HG02610 (cell line): ENCODE measurements at regions not wholly inside any gene's neighbourhood (a gene's known extent, or its start where the extent isn't known, plus 50 kb on each side); places are given as distances from the start of the nearest gene placed in this dataset.

ENCODE experiments used
- ATAC-seq: cut with Tn5 transposase; IDR thresholded peaks from one replicate; pipeline ENCODE4 v1.9.1; 2021; ENCODE audit warnings: mild to moderate bottlenecking, moderate library complexity; ENCODE audit not compliant: unreplicated experiment

DNA sequence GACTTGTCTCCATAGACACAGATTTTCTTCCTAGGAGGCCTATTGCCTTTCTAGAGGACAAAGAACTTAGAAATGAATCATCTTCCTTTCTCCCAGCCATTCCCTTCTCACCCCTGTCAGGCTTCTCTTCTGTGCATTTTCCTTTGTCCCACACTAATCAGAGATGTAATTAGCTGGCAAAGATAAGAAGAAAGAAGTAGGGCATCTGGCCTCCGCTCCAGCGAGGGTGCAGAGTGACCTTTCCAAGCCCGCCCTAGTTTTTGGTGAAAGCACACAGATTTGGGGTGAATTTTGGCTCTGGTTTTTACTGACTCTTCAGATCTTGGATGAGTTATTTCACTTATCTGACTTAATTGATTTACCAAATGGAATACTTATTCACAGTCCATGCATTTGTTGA, 626.5 kb downstream of the ZEB2 start:
- ATAC-seq = no peak

GRCh38 chr2:143891879-143892308, 628.0 kb downstream of the ZEB2 start:
- no peak for ATAC-seq

DNA sequence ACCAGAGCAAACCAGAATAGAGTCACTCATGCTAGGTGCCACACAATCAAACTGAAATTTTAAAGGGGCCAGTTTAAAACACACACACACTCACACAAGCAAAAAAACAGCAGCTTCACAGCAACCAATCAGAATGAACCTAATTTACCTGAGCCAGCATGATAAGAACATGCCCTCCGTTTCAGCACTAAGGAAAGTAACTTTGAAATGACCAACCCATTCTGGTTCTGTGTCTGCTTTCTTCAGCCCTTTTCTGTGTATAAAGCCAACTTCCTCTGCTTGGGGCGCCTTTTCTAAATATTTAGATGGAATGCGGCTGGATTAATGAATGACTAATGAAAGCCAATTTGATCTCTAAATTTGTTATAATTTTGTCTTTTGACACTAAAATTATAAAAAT, 629.1 kb downstream of the ZEB2 start:
- no peak for ATAC-seq

GRCh38 chr2:143889216-143889615, 630.7 kb downstream of the ZEB2 start:
- no peak for ATAC-seq

DNA sequence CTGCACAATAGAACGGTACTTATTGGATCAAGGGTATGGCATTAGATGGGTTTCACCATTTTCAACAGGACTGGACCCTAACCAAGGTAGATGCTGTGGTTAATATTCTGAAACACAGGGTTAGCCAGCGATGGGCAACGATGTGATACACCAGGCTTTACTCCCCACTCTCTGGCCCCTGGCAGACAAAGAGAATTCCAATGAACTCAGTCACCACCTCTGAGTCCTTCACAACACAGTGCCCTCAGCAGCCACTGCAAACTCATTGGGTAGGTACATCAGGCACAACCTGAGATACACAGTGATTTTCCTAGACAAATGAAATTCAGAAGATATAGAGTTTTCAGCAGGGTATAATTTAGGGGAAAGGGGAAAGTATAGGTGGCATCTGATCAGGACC, 634.5 kb downstream of the ZEB2 start:
- ATAC-seq = no peak

- ATAC-seq = no peak
Measured at GRCh38 chr2:143881246-143881645, 638.7 kb downstream of the ZEB2 start.

DNA sequence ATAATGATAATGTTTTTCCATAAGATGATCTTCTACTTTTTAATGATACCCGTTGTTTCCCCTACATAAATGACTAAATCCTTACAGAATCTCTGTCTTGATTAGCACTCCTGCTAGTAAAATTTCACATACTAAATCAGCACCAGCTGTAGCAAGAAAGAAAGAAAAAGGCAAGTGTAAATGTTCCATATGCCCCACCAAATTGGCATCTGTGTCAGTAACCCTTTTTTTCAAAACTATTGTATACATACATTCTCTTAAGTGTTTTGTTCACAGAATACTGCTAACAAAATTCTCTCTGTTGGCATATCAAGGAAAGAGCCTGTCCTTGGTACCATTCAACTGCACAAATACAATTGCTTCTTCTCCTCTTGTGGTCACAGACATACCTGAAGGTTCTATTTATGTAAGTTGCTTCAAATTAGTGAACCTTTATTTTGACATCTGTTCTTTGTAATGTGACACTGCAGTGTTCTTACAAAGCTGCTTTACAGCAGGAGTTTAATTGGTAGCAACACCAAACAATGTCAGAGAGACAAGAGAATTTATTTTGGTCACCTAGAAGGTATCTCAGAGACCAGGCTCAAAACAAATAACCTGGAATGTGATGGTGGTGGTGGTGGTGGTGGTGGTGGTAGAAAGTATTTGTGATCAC, 641.9 kb downstream of the ZEB2 start:
- no peak for ATAC-seq

DNA sequence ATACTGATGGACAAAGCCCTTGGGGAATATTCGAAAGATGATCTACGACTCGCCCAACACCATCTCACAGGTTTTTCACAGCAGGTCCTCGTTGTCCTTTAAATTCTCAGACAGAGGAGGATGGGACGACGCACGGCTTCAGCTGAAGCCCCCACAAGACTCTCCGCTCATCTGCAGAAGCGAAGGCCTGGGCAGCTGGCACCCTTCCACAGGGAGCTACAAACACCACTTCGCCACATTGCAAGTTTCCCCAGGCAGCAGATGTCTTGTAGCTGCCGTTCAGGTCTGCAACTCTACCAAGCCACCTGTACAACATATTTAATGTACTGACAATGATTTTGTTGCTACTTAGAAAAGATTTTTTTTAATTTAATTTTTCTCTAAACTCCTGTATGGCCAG, 642.9 kb downstream of the ZEB2 start:
- ATAC-seq = no peak

- ATAC-seq = no peak
Measured at GRCh38 chr2:143875295-143876233, 644.4 kb downstream of the ZEB2 start.

DNA sequence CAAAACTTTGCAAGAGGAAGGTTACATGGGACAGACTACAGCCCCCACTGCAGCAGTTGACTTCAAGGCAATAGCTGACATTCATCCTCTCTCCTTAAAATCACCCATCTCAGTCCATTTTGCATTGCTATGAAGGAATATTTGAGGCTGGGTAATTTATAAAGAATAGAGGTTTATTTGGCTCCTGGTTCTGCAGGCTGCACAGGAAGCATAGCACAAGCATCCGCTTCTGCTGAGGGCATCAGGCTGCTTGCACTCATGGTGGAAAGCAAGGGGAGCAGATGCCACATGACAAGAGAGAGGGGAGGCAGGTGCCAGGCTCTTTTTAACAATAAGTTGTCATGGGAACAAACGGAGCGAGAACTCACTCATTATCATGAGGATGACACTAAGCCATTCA, 646.0 kb downstream of the ZEB2 start:
- no peak for ATAC-seq

- no peak for ATAC-seq
Measured at GRCh38 chr2:143870696-143871095, 649.2 kb downstream of the ZEB2 start.

GRCh38 chr2:143856978-143857377, 662.9 kb downstream of the ZEB2 start:
- no peak for ATAC-seq

DNA sequence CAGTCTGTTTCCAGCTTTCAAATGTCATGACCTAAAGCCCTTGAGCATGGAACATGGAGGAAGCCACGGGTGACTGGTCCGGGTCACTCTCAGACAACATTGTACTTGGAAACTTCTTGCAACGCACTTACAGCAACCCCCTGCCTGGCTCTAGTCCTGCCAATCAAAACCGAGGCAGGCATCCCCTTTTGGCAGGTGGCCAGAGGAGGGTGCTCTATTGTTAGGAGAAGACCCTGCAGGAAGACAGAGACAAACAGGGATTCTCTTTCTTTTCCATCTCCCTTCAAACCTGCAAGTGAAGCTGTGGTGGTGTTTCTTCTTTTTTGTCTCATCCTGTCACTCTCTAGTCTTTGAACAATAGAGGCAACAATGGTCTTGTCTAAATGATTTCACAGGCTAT, 667.2 kb downstream of the ZEB2 start:
- ATAC-seq = no peak

- ATAC-seq = no peak
Measured at GRCh38 chr2:143850084-143850483, 669.8 kb downstream of the ZEB2 start.

GRCh38 chr2:143847257-143847656, 672.7 kb downstream of the ZEB2 start:
- ATAC-seq = no peak

DNA sequence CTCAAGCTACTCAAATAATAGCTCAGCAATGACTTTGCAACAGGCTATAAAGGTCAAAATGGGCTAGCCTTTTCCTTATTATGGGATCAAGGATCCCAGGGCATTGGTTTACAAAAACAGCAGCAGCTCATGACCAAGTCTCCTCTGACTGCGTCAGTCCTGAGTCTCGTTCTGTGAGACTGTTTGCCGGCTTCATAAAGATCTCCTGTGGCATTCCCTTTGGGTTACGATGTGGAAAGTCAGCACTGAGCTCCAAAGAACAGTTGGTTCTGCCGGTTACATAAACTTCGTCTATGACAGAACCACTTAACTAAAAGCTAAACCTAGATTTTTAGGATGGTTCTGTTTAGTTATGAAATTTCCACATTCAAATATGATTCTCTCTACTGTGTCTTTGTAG, 674.9 kb downstream of the ZEB2 start:
- no peak for ATAC-seq

DNA sequence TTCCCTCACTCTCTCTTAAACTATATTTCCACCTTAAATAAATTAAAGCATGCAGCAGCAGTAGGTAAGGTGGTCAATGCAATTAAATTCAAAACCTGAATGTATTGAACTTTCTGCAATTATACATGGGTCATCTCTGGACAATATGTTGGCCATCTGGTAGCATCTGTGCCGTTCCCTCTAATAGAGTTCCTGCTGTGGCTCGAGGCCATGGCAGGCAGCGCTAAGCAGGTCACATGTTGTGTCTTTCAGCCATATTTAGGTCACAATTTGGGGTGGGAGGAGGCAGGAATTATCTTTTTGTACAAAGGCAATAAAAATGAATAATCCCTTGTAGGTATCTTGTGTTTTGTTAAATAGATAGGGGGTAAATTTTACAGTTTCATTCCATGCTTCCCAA, 676.2 kb downstream of the ZEB2 start:
- ATAC-seq = no peak

- no peak for ATAC-seq
Measured at GRCh38 chr2:143842836-143843235, 677.1 kb downstream of the ZEB2 start.

DNA sequence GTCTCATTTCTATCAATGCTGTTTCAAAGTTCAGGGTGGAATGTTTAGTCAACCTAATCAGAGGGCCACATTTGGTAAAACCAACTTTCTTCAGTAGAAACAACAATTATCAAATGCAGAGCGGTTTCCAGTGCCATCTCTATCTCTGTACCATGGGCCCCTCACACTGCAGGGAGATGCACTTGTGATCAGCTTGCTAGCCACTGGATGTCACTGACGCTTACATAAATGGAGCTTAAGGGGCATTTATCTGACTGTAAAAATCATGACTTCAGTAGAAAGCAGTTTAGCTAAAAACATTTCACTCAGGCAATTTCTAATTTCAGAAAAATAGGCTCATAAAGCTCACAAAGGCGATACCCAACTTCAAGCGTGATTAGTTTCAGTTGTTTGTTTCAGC, 678.0 kb downstream of the ZEB2 start:
- ATAC-seq = no peak

GRCh38 chr2:143840601-143841000, 679.3 kb downstream of the ZEB2 start:
- no peak for ATAC-seq

DNA sequence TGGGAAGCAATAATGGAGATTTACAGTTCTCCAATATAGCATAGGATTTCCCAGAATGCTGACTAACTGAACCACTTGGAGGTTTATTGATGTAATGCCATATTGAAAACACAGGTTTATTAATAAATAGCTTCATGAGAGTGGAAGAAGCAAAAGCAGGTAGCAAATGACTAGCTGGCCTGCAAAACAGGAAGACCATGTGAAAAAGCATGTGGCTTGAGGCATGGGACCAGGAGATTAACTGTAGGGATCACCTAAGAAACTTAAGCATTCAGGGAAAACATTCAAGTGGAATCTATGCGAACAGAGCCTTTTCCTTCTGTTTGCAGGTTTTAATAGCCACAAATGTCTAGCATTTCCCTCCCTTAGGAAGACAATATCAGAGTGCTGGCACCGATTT, 679.7 kb downstream of the ZEB2 start:
- ATAC-seq = no peak

GRCh38 chr2:143839456-143839855, 680.5 kb downstream of the ZEB2 start:
- ATAC-seq = no peak
